ENCODE measurements at regions not wholly inside any gene's neighbourhood (a gene's known extent, or its start where the extent isn't known, plus 50 kb on each side); places are given as distances from the start of the nearest gene placed in this dataset.

GRCh38 chr15:58271410-58271809, 133.2 kb downstream of the AQP9 start:
- no peak for DNase-seq

- DNase-seq: no peak
Measured at GRCh38 chr15:58273104-58273503, 134.9 kb downstream of the AQP9 start.

GRCh38 chr15:58274885-58275284, 136.7 kb downstream of the AQP9 start:
- DNase-seq: no peak

GRCh38 chr15:58275785-58276184, 137.6 kb downstream of the AQP9 start:
- no peak for DNase-seq

- no peak for DNase-seq
Measured at GRCh38 chr15:58276924-58277323, 138.7 kb downstream of the AQP9 start.

- DNase-seq: no peak
Measured at GRCh38 chr15:58277333-58277732, 139.2 kb downstream of the AQP9 start.

- DNase-seq: no peak
Measured at GRCh38 chr15:58279106-58279505, 140.9 kb downstream of the AQP9 start.

- DNase-seq: no peak
Measured at GRCh38 chr15:58279654-58280053, 141.5 kb downstream of the AQP9 start.

- no peak for DNase-seq
Measured at GRCh38 chr15:58282060-58282708, 144.0 kb downstream of the AQP9 start.

- DNase-seq: no peak
Measured at GRCh38 chr15:58283302-58283701, 145.1 kb downstream of the AQP9 start.

GRCh38 chr15:58284293-58284692, 146.1 kb downstream of the AQP9 start:
- DNase-seq: no peak

- DNase-seq: no peak
Measured at GRCh38 chr15:58285212-58285920, 146.4 kb upstream of the LIPC start.

- DNase-seq: no peak
Measured at GRCh38 chr15:58285921-58286278, 145.9 kb upstream of the LIPC start.

- no peak for DNase-seq
Measured at GRCh38 chr15:58286523-58286922, 145.3 kb upstream of the LIPC start.

GRCh38 chr15:58287891-58288290, 143.9 kb upstream of the LIPC start:
- no peak for DNase-seq

GRCh38 chr15:58288592-58288991, 143.2 kb upstream of the LIPC start:
- no peak for DNase-seq

GRCh38 chr15:58291848-58292247, 139.9 kb upstream of the LIPC start:
- no peak for DNase-seq

GRCh38 chr15:58292751-58293175, 139.0 kb upstream of the LIPC start:
- DNase-seq: no peak

GRCh38 chr15:58293622-58294550, 137.9 kb upstream of the LIPC start:
- no peak for DNase-seq

GRCh38 chr15:58294681-58295254, 137.0 kb upstream of the LIPC start:
- DNase-seq: no peak

- DNase-seq: no peak
Measured at GRCh38 chr15:58295637-58296215, 136.1 kb upstream of the LIPC start.

- DNase-seq: no peak
Measured at GRCh38 chr15:58296276-58296675, 135.5 kb upstream of the LIPC start.

- no peak for DNase-seq
Measured at GRCh38 chr15:58297639-58298038, 134.2 kb upstream of the LIPC start.
